H7 (cell line): ENCODE measurements at regions not wholly inside any gene's neighbourhood (a gene's known extent, or its start where the extent isn't known, plus 50 kb on each side); places are given as distances from the start of the nearest gene placed in this dataset.
"Not testable (repeated sequence)": the region's sequence is repeated elsewhere in the genome, so short reads cannot be mapped to it uniquely, and the experiment has no call there.

Experiments used
- DNase-seq: peaks from one replicate; pipeline ENCODE4 v3.0.0; 2012
- H3K27me3 ChIP-seq: 2 replicates; pipeline ENCODE4 v1.6.0; 2011; ENCODE audit warnings: mild to moderate bottlenecking, low read length; ENCODE audit not compliant: control insufficient read depth, insufficient read depth
- H3K36me3 ChIP-seq: replicated peaks from 2 replicates; pipeline ENCODE4 v1.5.1; 2011; ENCODE audit warnings: low read length; ENCODE audit not compliant: control insufficient read depth, insufficient read depth
- H3K4me3 ChIP-seq: 2 replicates; pipeline ENCODE4 v1.5.1; 2011; ENCODE audit warnings: low read depth, mild to moderate bottlenecking, control low read depth, low read length, moderate library complexity; ENCODE audit not compliant: insufficient read depth

DNA sequence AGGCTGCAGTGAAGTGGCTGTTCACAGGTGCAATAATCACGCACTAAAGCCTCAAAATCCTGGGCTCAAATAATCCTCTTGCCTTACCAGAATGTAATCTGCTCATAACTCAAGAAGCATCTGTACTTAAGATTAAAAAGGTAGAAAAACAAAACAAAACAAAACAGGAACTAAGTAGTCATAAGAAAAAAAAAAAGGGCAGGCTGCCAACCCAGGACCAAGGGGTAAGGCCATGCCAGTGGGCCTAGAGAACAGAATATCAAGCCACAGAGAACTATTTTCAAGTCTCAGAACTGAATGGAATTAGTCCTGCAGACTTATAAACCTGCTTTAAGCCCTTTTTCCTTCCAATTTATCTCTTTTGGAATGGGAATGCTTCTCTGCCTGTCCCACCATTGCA, 64.8 kb upstream of the TBC1D3K start:
- Histone ChIP-seq H3K36me3 (no peaks in the 10 kb centered on the region), H3K27me3 (no peaks in the 10 kb centered on the region), H3K4me3 (no peak overlapping the region)
- no peak for DNase-seq

DNA sequence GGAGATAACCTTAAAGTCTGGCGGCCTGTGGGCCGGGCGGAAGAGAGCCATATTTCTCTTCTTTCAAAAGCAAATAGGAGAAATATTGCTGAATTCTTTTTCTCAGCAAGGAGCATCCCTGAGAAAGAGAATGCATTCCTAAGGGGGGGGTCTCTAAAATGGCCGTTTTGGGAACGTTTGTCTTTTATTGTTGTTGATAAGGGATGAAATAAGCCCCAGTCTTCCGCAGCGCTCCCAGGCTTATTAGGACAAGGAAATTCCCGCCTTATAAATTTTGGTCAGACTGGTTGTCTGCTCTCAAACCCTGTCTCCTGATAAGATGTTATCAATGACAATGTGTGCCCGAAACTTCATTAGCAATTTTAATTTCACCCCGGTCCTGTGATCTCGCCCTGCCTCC, 65.8 kb upstream of the TBC1D3K start:
- not testable (repeated sequence) for H3K27me3 ChIP-seq, H3K4me3 ChIP-seq, H3K36me3 ChIP-seq, DNase-seq

DNA sequence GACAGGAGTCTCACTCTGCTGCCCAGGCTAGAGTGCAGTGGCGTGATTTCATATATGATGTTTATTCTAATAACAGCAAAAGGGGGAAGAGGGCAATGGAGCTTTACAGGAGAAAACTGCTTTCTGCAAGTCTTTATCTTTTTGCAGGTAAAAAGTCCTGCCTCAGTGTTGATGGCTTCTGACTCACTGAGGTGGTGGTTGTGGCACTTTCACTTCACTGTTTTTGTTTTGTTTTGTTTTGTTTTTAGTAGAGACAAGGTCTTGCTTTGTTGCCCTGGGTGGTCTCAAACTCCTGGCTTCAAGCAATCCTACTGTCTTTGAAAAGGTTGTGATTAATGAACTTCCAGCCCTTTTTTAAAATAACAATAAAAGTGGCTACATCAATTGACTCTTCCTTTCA, 68.0 kb upstream of the TBC1D3K start:
- DNase-seq, result no peak
- no peak overlapping the region for H3K4me3 ChIP-seq
- H3K27me3 ChIP-seq, result no peaks in the 10 kb centered on the region
- H3K36me3 ChIP-seq, result no peaks in the 10 kb centered on the region

DNA sequence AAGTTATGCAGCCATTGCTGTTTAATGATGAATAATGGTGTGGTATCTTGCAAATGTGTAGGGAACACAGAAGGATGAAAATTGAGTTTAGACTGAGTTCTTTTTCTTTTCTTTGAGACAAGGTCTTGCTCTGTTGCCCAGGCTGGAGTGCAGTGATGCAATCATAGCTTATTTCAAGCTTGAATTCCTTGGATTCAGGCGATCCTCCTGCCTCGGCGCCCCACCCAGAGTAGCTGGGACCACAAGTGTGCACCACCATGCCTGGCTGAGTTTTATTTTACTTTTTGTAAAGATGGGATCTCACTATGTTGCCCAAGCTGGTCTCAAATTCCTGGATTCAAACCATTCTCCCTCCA, 74.6 kb upstream of the TBC1D3K start:
- DNase-seq, result no peak
- no peaks in the 10 kb centered on the region for H3K36me3 ChIP-seq
- no peak overlapping the region for H3K4me3 ChIP-seq
- H3K27me3 ChIP-seq, result no peaks in the 10 kb centered on the region

DNA sequence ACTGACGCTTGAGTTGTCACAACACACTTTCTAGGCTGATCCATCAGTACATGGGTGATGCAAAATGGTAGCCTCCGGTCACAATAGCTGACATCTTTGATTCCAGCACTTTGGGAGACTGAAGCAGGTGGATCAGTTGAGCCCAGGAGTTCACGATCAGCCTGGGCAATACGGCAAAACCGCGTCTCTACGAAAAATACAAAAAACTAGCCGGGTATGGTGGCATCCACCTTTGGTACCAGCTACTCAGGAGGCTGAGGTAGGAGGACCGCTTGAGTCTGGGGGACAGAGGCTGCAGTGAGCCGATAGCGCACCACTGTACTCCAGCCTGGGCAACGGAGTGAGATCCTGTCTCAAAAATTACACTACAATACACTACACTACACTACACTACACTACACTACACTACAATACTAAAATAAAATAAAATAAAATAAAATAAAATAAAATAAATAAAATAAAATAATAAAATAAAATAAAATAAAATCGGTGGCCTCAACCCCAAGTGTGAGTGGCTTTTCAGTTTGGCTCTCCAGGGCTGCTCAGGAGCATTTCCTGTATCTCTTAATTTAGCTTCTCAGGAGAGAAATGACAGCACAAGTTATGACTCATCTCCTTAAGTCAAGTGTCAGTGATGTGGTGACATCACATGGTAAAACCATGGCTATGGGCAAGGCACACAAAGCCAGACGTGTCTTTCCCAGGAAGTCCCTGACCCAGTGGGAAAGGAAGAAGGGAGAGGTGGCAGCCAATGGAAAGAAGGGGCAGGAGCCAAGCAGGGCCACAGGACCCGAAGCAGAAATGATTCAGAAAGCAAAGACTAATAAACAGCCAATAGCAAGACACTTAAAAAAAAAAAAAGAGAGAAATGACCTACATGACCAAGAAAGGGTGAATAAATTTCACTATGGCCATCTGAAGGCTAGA, 75.3 kb upstream of the TBC1D3K start:
- no peak for DNase-seq
- H3K36me3 ChIP-seq, result no peaks in the 10 kb centered on the region
- no peak overlapping the region for H3K4me3 ChIP-seq
- H3K27me3 ChIP-seq, result no peaks in the 10 kb centered on the region

DNA sequence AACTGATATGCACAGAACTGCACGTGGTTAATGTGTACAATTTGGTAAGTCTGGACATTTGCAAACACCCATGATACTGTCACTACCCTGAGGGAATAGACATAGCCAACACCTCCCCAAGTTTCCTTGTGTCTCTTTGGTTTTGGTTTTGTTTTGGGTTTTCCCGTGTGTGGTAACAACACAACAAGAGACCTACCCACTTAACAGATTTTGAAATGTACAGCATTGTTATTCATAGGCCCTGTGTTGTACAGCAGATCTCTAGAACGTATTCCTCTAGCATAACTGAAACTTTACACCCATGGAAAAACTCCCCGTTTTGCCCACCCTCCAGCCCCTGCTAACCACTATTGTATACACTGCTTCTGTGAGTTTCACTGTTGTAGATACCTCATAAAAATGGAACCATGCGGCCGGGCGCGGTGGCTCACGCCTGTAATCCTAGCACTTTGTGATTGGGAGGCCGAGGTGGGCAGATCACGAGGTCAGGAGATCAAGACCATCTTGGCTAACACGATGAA, 76.3 kb upstream of the TBC1D3K start:
- Histone ChIP-seq H3K27me3 (no peaks in the 10 kb centered on the region), H3K36me3 (no peaks in the 10 kb centered on the region), H3K4me3 (no peak overlapping the region)
- no peak for DNase-seq

DNA sequence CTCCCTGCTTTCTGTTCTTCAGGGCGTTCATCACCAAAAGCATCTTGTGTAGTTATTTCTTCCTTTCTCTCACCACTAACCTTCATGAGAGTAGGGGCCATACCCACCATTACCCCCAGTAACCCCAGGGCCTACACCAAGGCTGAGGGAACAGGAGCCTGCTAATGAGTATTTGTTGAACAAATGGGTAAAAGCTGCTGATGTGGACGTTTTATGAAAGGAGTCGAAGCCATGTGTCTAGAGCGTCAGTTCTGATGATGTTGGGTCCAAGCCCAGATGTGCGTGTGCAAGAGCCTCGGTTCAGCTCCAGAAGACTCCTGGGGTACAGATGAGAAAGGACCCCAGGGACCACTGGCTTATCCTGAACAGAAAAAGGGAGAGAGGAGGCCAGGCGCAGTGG, 77.1 kb upstream of the TBC1D3K start:
- H3K36me3 ChIP-seq, result no peaks in the 10 kb centered on the region
- DNase-seq, result no peak
- no peaks in the 10 kb centered on the region for H3K27me3 ChIP-seq
- no peak overlapping the region for H3K4me3 ChIP-seq

DNA sequence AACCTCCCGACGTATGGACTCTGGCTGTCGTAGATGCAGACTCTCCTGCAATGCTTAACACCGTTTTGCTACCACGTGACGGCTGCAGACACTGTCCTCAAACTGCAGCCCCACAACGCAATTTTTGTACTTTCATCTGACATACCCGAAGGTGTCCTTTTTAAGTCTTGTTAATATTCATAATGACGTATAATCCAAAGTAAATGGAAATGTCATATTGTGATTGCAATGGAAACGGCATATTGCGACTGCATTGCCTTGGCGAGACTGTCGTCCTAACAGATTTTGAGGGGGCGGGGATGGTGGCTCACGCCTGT, 79.3 kb upstream of the TBC1D3K start:
- H3K4me3 ChIP-seq, result no peak overlapping the region
- H3K27me3 ChIP-seq, result no peaks in the 10 kb centered on the region
- DNase-seq, result no peak
- H3K36me3 ChIP-seq, result no peaks in the 10 kb centered on the region

DNA sequence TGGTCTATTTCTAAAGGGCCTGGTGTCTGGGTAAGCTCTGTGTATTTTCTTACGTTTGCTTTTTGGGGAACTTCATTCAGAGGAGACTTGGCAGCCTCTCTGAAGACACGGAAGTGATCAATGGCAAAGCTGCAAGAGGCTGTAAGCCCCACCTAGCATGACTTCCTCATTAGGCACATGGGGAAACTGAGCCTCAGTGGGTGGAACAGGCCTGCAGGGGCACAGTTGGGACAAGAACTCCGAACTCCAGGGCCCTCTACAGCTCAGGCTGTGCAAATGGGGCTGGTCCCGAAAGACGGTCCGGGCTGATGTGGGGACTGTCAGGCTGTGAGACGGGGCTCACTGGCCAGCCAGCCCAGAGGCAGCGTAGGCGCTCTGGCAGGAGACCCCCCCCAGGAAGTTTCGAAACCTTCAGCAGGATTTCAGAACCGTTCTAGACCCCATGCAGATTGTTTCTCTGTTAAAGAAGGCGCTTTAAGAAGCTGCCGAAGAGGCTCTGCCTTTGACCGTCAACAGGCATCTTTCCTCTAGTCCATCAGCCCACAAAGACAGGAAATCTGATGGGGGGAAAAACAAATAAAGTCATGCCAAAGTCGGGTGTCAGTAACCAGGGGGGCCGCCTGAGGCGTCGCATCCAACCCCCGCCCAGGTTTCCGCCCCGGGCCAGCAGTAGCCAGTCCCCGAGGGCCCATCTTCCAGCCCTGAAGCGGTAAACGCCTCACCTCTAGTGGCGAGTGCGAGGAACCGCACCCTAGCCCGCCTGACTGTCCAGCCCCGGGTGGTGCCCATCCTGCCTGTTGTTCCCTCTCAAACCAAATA, 79.8 kb upstream of the TBC1D3K start:
- no peaks in the 10 kb centered on the region for H3K27me3 ChIP-seq
- DNase-seq, result peak; percentile 91
- no peaks in the 10 kb centered on the region for H3K36me3 ChIP-seq
- H3K4me3 ChIP-seq, result peak overlapping the region; percentile 18

DNA sequence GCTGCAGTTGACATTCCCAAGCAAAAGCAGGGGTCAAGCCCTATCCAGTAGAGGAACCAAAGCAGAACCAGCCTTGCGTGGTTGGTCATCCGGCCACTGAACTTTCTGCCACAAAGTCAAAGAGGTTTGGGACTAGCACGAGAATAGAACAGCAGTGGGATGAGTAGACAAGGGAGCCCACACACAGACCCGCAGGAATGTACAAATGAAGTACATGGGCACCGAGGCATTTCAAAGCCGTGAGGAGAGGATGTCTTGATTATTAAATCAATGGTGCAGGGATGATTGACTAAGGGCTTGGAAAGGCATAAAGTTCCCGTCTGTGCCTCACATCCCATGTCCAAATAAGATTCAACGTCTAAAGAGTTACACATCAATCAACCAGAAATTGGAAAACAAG, 81.8 kb upstream of the TBC1D3K start:
- H3K36me3 ChIP-seq, result no peaks in the 10 kb centered on the region
- no peak for DNase-seq
- H3K4me3 ChIP-seq, result no peak overlapping the region

DNA sequence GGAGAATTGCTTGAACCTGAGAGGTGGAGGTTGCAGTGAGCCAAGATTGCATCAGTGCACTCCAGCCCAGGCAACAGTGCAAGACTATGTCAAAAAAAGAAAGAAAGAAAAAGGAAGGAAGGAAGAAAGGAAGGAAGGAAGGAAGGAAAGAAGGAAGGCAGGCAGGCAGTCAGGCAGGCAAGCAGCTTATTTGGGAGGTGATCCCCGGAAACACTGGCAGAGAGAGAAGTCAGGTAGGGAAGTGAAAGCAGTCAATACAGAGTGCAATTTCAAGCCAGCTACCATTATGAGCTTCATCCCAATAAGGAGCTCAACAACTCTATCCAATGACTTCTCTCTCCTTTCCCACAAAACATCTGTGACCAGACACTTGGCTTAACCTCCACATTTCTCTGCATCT, 83.0 kb upstream of the TBC1D3K start:
- H3K4me3 ChIP-seq, result no peak overlapping the region
- H3K36me3 ChIP-seq, result no peaks in the 10 kb centered on the region
- no peak for DNase-seq
- H3K27me3 ChIP-seq, result no peaks in the 10 kb centered on the region

More for the DNA sequence above, 81.8 kb upstream of the TBC1D3K start:
- no peaks in the 10 kb centered on the region for H3K27me3 ChIP-seq

DNA sequence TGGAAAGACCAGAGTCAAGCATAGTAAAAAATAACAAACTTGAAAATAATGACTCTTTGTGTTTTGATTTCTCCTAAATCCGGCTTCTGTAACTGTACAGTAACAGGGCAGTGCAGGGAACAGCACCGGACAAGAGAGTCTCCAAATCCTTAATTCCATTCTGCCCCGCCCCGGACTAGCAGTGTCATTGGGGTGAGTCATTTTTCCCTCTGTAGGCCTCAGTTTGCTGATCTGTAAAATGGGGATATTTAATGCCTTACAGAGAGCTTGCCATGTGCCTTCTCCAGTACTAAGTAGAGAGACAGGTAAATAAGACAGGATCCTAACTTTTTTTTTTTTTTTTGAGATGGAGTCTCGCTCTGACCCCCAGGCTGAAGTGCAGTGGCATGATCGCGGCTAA, 83.6 kb upstream of the TBC1D3K start:
- H3K36me3 ChIP-seq, result no peaks in the 10 kb centered on the region

DNA sequence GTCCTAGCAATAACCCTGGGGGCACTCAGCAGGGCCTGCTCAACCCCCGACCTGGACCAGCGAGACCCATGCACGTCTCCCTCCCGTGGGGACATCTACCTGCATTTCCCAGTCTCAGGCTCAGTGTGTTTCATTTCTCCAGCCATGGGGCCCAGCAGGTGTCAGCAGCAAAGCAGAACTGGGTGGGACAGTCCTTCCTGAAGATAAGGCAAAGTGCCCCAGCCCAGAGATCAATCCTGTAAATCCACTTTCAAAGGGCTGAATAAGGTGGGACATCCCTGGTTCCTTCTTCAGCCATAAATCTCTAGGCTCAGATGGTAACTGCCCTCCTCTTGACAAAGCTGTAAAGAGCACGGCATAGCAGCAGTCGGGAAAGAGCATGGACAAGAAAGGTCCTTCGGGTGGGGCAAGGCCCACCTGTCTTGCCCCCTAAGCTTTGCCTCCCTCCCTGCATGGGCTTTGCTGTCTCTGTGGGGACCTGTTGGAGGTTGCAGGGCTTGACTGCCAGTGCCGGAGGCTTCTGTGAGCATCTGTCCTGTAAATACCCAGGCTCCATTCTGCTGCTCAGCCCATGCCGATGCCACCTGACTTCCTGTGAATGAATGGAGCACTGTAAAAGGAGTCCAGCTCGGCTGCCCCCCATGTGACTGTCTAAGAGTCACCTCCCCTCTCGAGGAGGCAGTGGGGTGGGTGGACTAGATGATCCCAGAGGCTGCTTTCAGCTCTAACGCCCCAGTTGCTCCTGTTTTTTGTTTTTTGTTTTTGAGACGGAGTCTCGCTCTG, 84.8 kb upstream of the TBC1D3K start:
- no peaks in the 10 kb centered on the region for H3K27me3 ChIP-seq
- H3K4me3 ChIP-seq, result no peak overlapping the region
- no peaks in the 10 kb centered on the region for H3K36me3 ChIP-seq
- no peak for DNase-seq

More for the DNA sequence above, 83.6 kb upstream of the TBC1D3K start:
- no peak for DNase-seq
- Histone ChIP-seq H3K27me3 (no peaks in the 10 kb centered on the region), H3K4me3 (no peak overlapping the region)

DNA sequence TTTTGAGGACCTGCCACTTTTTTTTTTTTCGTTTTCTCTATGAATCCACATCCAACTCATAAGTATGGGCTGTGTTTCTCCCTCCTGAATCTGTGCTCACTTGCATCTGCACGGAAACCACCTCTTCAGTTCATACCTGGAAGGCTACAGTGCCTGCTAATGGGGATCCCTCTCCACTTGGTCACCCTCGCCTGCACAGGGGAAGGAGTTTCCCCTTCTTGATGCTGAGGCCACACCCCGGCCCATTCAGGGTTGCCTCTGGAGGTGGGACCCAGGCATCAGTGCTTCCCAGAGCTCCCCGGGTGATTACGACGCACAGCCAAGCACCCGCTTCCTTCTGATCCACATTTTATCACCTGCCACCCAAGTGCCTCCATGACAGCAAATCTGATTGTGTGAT, 85.9 kb upstream of the TBC1D3K start:
- Histone ChIP-seq H3K4me3 (no peak overlapping the region), H3K27me3 (no peaks in the 10 kb centered on the region), H3K36me3 (no peaks in the 10 kb centered on the region)
- no peak for DNase-seq
